ENCODE measurements at regions not wholly inside any gene's neighbourhood (a gene's known extent, or its start where the extent isn't known, plus 50 kb on each side); places are given as distances from the start of the nearest gene placed in this dataset.

GRCh38 chr20:17158701-17159100, 68.1 kb upstream of the PCSK2 start:
- H3K4me1 ChIP-seq (ENCODE audit: control insufficient read depth, insufficient read depth, low read length, poor library complexity, severe bottlenecking) = no peaks in the 10 kb centered on the region
- H3K9me3 ChIP-seq (ENCODE audit: control insufficient read depth in 2 of 2, low read length in 2 of 2) = no peaks in the 10 kb centered on the region
- Mint-ChIP-seq H3K27me3 (peaks cover 3% of the 10 kb centered on the region), H3K27ac (no peak overlapping the region), H3K36me3 (no peaks in the 10 kb centered on the region), H3K4me1 (no peaks in the 10 kb centered on the region), H3K9me3 (peaks cover 0 to 10% (median 5%) of the 10 kb centered on the region in 7 donors), H3K4me3 (no peak overlapping the region)
- no peaks in the 10 kb centered on the region for H3K27me3 ChIP-seq (ENCODE audit: control insufficient read depth, insufficient read depth, low read length)
- no peak overlapping the region for H3K27ac ChIP-seq (ENCODE audit: insufficient read depth, low read length, poor library complexity, severe bottlenecking)
- ATAC-seq (ENCODE audit: low read depth in 2 of 2) (no peak), DNase-seq (no peak)
- no peak overlapping the region for H3K4me3 ChIP-seq (ENCODE audit: low read depth, low read length)
- H3K36me3 ChIP-seq (ENCODE audit: control insufficient read depth, insufficient read depth, low read length) = no peaks in the 10 kb centered on the region

GRCh38 chr20:17161673-17162481, 65.0 kb upstream of the PCSK2 start:
- H3K4me3 ChIP-seq (ENCODE audit: low read depth, low read length) = no peak overlapping the region
- no peaks in the 10 kb centered on the region for H3K4me1 ChIP-seq (ENCODE audit: control insufficient read depth, insufficient read depth, low read length, poor library complexity, severe bottlenecking)
- Mint-ChIP-seq H3K4me1 (no peaks in the 10 kb centered on the region), H3K27me3 (peaks cover 4% of the 10 kb centered on the region), H3K36me3 (no peaks in the 10 kb centered on the region), H3K9me3 (peaks cover 0 to 9% (median 1%) of the 10 kb centered on the region in 7 donors), H3K4me3 (no peak overlapping the region), H3K27ac (no peak overlapping the region)
- DNase-seq (no peak), ATAC-seq (ENCODE audit: low read depth in 2 of 2) (no peak)
- H3K27me3 ChIP-seq (ENCODE audit: control insufficient read depth, insufficient read depth, low read length) = no peaks in the 10 kb centered on the region
- H3K36me3 ChIP-seq (ENCODE audit: control insufficient read depth, insufficient read depth, low read length) = no peaks in the 10 kb centered on the region
- no peak overlapping the region for H3K27ac ChIP-seq (ENCODE audit: insufficient read depth, low read length, poor library complexity, severe bottlenecking)
- H3K9me3 ChIP-seq (ENCODE audit: control insufficient read depth in 2 of 2, low read length in 2 of 2) = no peaks in the 10 kb centered on the region

- H3K36me3 Mint-ChIP-seq = no peaks in the 10 kb centered on the region
- no peaks in the 10 kb centered on the region for H3K4me1 Mint-ChIP-seq
- peaks cover 4% of the 10 kb centered on the region for H3K27me3 Mint-ChIP-seq
- H3K4me3 Mint-ChIP-seq = no peak overlapping the region
- Histone ChIP-seq H3K9me3 (ENCODE audit: control insufficient read depth in 2 of 2, low read length in 2 of 2) (no peaks in the 10 kb centered on the region), H3K27me3 (ENCODE audit: control insufficient read depth, insufficient read depth, low read length) (no peaks in the 10 kb centered on the region), H3K4me1 (ENCODE audit: control insufficient read depth, insufficient read depth, low read length, poor library complexity, severe bottlenecking) (no peaks in the 10 kb centered on the region), H3K36me3 (ENCODE audit: control insufficient read depth, insufficient read depth, low read length) (no peaks in the 10 kb centered on the region), H3K4me3 (ENCODE audit: low read depth, low read length) (no peak overlapping the region), H3K27ac (ENCODE audit: insufficient read depth, low read length, poor library complexity, severe bottlenecking) (no peak overlapping the region)
- DNase-seq (no peak), ATAC-seq (ENCODE audit: low read depth in 2 of 2) (no peak)
- H3K9me3 Mint-ChIP-seq = peaks cover 0 to 6% (median 4%) of the 10 kb centered on the region in 7 donors
- no peak overlapping the region for H3K27ac Mint-ChIP-seq
Measured at GRCh38 chr20:17168026-17168612, 58.7 kb upstream of the PCSK2 start.

- H3K36me3 ChIP-seq (ENCODE audit: control insufficient read depth, insufficient read depth, low read length) = no peaks in the 10 kb centered on the region
- H3K27ac ChIP-seq (ENCODE audit: insufficient read depth, low read length, poor library complexity, severe bottlenecking) = no peak overlapping the region
- H3K9me3 Mint-ChIP-seq = peaks cover 0 to 6% (median 4%) of the 10 kb centered on the region in 7 donors
- H3K4me1 ChIP-seq (ENCODE audit: control insufficient read depth, insufficient read depth, low read length, poor library complexity, severe bottlenecking) = no peaks in the 10 kb centered on the region
- H3K27me3 Mint-ChIP-seq = no peaks in the 10 kb centered on the region
- H3K9me3 ChIP-seq (ENCODE audit: control insufficient read depth in 2 of 2, low read length in 2 of 2) = no peaks in the 10 kb centered on the region
- H3K27me3 ChIP-seq (ENCODE audit: control insufficient read depth, insufficient read depth, low read length) = no peaks in the 10 kb centered on the region
- no peaks in the 10 kb centered on the region for H3K36me3 Mint-ChIP-seq
- no peak for ATAC-seq (ENCODE audit: low read depth in 2 of 2)
- H3K27ac Mint-ChIP-seq = no peak overlapping the region
- no peak for DNase-seq
- H3K4me3 Mint-ChIP-seq = no peak overlapping the region
- no peak overlapping the region for H3K4me3 ChIP-seq (ENCODE audit: low read depth, low read length)
- no peaks in the 10 kb centered on the region for H3K4me1 Mint-ChIP-seq
Measured at GRCh38 chr20:17169585-17170136, 57.2 kb upstream of the PCSK2 start.

GRCh38 chr20:17171746-17172280, 55.0 kb upstream of the PCSK2 start:
- Histone ChIP-seq H3K27ac (ENCODE audit: insufficient read depth, low read length, poor library complexity, severe bottlenecking) (no peak overlapping the region), H3K27me3 (ENCODE audit: control insufficient read depth, insufficient read depth, low read length) (no peaks in the 10 kb centered on the region), H3K36me3 (ENCODE audit: control insufficient read depth, insufficient read depth, low read length) (no peaks in the 10 kb centered on the region), H3K9me3 (ENCODE audit: control insufficient read depth in 2 of 2, low read length in 2 of 2) (no peaks in the 10 kb centered on the region), H3K4me3 (ENCODE audit: low read depth, low read length) (no peak overlapping the region), H3K4me1 (ENCODE audit: control insufficient read depth, insufficient read depth, low read length, poor library complexity, severe bottlenecking) (no peaks in the 10 kb centered on the region)
- H3K27ac Mint-ChIP-seq = no peak overlapping the region
- no peaks in the 10 kb centered on the region for H3K36me3 Mint-ChIP-seq
- H3K9me3 Mint-ChIP-seq = peaks cover 0 to 6% (median 4%) of the 10 kb centered on the region in 7 donors
- no peak overlapping the region for H3K4me3 Mint-ChIP-seq
- DNase-seq (no peak), ATAC-seq (ENCODE audit: low read depth in 2 of 2) (no peak)
- no peaks in the 10 kb centered on the region for H3K27me3 Mint-ChIP-seq
- no peaks in the 10 kb centered on the region for H3K4me1 Mint-ChIP-seq

- H3K9me3 ChIP-seq (ENCODE audit: control insufficient read depth in 2 of 2, low read length in 2 of 2) = no peaks in the 10 kb centered on the region
- no peak overlapping the region for H3K27ac Mint-ChIP-seq
- no peak overlapping the region for H3K4me3 ChIP-seq (ENCODE audit: low read depth, low read length)
- no peaks in the 10 kb centered on the region for H3K27me3 Mint-ChIP-seq
- no peaks in the 10 kb centered on the region for H3K36me3 Mint-ChIP-seq
- no peaks in the 10 kb centered on the region for H3K4me1 Mint-ChIP-seq
- H3K4me3 Mint-ChIP-seq = no peak overlapping the region
- H3K27me3 ChIP-seq (ENCODE audit: control insufficient read depth, insufficient read depth, low read length) = no peaks in the 10 kb centered on the region
- no peak overlapping the region for H3K27ac ChIP-seq (ENCODE audit: insufficient read depth, low read length, poor library complexity, severe bottlenecking)
- DNase-seq = no peak
- H3K36me3 ChIP-seq (ENCODE audit: control insufficient read depth, insufficient read depth, low read length) = no peaks in the 10 kb centered on the region
- no peaks in the 10 kb centered on the region for H3K4me1 ChIP-seq (ENCODE audit: control insufficient read depth, insufficient read depth, low read length, poor library complexity, severe bottlenecking)
- ATAC-seq (ENCODE audit: low read depth in 2 of 2) = no peak
- peaks cover 0 to 8% (median 4%) of the 10 kb centered on the region in 7 donors for H3K9me3 Mint-ChIP-seq
Measured at GRCh38 chr20:17172836-17173516, 53.9 kb upstream of the PCSK2 start.
